GM23338 (cell line): ENCODE measurements at regions not wholly inside any gene's neighbourhood (a gene's known extent, or its start where the extent isn't known, plus 50 kb on each side); places are given as distances from the start of the nearest gene placed in this dataset.

ENCODE experiments used
- ATAC-seq: fragments of 200-7000 bp; cut with Tn5 transposase; 3 replicates; pipeline ENCODE4 v1.9.1; 2020
- DNase-seq: peaks from one replicate; pipeline ENCODE4 v3.0.0-alpha.2; 2015; ENCODE audit warnings: low spot score
- H2AFZ ChIP-seq: fragments of 200-600 bp; sonication (generic); 2 replicates; pipeline ENCODE4 v1.8.0; 2016; ENCODE audit warnings: antibody characterized with exemption, mild to moderate bottlenecking, moderate library complexity
- H3F3A ChIP-seq: fragments of 200-600 bp; sonication (generic); replicated peaks from 2 replicates; pipeline ENCODE4 v1.8.0; 2017; ENCODE audit warnings: antibody characterized with exemption, mixed run types, low read depth
- H3K27ac ChIP-seq: fragments of 200-600 bp; sonication (generic); 2 replicates; pipeline ENCODE4 v1.6.1; 2016; ENCODE audit warnings: low read depth
- H3K27me3 ChIP-seq: fragments of 200-600 bp; sonication (generic); 2 replicates; pipeline ENCODE4 v1.8.0; 2016; ENCODE audit warnings: mild to moderate bottlenecking, mixed run types, moderate library complexity; ENCODE audit not compliant: insufficient read depth
- H3K36me3 ChIP-seq: fragments of 200-600 bp; sonication (generic); 2 replicates; pipeline ENCODE4 v1.8.0; 2016; ENCODE audit warnings: mild to moderate bottlenecking; ENCODE audit not compliant: insufficient read depth
- H3K4me1 ChIP-seq: fragments of 200-600 bp; sonication (generic); 2 replicates; pipeline ENCODE4 v1.8.0; 2016; ENCODE audit warnings: mild to moderate bottlenecking, moderate library complexity; ENCODE audit not compliant: insufficient read depth
- H3K4me2 ChIP-seq: fragments of 200-600 bp; sonication (generic); 2 replicates; pipeline ENCODE4 v1.7.1; 2017; ENCODE audit warnings: mixed run types
- H3K4me3 ChIP-seq: fragments of 200-600 bp; sonication (generic); 2 replicates; pipeline ENCODE4 v1.6.1; 2016; ENCODE audit warnings: mixed run types
- H3K79me2 ChIP-seq: fragments of 200-600 bp; sonication (generic); replicated peaks from 2 replicates; pipeline ENCODE4 v1.8.0; 2017; ENCODE audit warnings: mild to moderate bottlenecking; ENCODE audit not compliant: insufficient read depth
- H3K9me2 ChIP-seq: fragments of 200-600 bp; sonication (generic); 2 replicates; pipeline ENCODE4 v1.8.0; 2017; ENCODE audit not compliant: insufficient read depth
- H4K20me1 ChIP-seq: fragments of 200-600 bp; sonication (generic); replicated peaks from 2 replicates; pipeline ENCODE4 v1.8.0; 2017; ENCODE audit warnings: mild to moderate bottlenecking; ENCODE audit not compliant: insufficient read depth
- H3K27ac Mint-ChIP-seq: 2 replicates; pipeline ENCODE4 v1.8.0; 2020; ENCODE audit warnings: inconsistent platforms, mild to moderate bottlenecking, moderate library complexity, mixed read lengths
- H3K27me3 Mint-ChIP-seq: 3 replicates; pipeline ENCODE4 v1.8.0; 2022; ENCODE audit warnings: low read depth, mild to moderate bottlenecking, moderate library complexity, mixed read lengths, inconsistent platforms; ENCODE audit not compliant: insufficient read depth, poor library complexity
- H3K36me3 Mint-ChIP-seq: 3 replicates; pipeline ENCODE4 v1.8.0; 2021; ENCODE audit warnings: low read depth, mild to moderate bottlenecking, inconsistent platforms, moderate library complexity, mixed read lengths
- H3K4me1 Mint-ChIP-seq: 3 replicates; pipeline ENCODE4 v1.8.0; 2020; ENCODE audit warnings: mild to moderate bottlenecking, inconsistent platforms, mixed read lengths
- H3K4me3 Mint-ChIP-seq: 3 replicates; pipeline ENCODE4 v1.8.0; 2021; ENCODE audit warnings: moderate library complexity, mild to moderate bottlenecking, inconsistent platforms, mixed read lengths
- H3K9me3 Mint-ChIP-seq: 3 replicates; pipeline ENCODE4 v1.8.0; 2020; ENCODE audit warnings: moderate library complexity, mild to moderate bottlenecking, inconsistent platforms, mixed read lengths
- CREB1 ChIP-seq: fragments of 250-450 bp; sonication (Bioruptor Pico); IDR thresholded peaks from 2 replicates; pipeline ENCODE4 v1.5.0; 2020; ENCODE audit warnings: low read depth, mild to moderate bottlenecking, moderate library complexity
- ETS1 ChIP-seq: IDR thresholded peaks from 2 replicates; pipeline ENCODE4 v1.6.1; 2016; ENCODE audit warnings: antibody characterized with exemption
- EZH2 ChIP-seq: fragments of 200-600 bp; sonication (generic); IDR thresholded peaks from one replicate; pipeline ENCODE4 v1.8.0; 2017; ENCODE audit warnings: antibody characterized with exemption, mild to moderate bottlenecking, low read depth; ENCODE audit not compliant: unreplicated experiment
- EZH2phosphoT487 ChIP-seq: fragments of 200-600 bp; sonication (generic); IDR thresholded peaks from one replicate; pipeline ENCODE4 v1.8.1; 2018; ENCODE audit warnings: antibody characterized with exemption; ENCODE audit not compliant: unreplicated experiment
- JUNB ChIP-seq: IDR thresholded peaks from one replicate; pipeline ENCODE4 v1.6.1; 2016; ENCODE audit warnings: antibody characterized with exemption; ENCODE audit not compliant: unreplicated experiment
- NANOG ChIP-seq: IDR thresholded peaks from 2 replicates; pipeline ENCODE4 v1.6.1; 2016; ENCODE audit warnings: antibody characterized with exemption, borderline replicate concordance
- POLR2AphosphoS5 ChIP-seq: IDR thresholded peaks from 2 replicates; pipeline ENCODE4 v1.6.1; 2016; ENCODE audit warnings: antibody characterized with exemption, low read depth
- STAT1 ChIP-seq: IDR thresholded peaks from one replicate; pipeline ENCODE4 v1.6.1; 2016; ENCODE audit warnings: antibody characterized with exemption; ENCODE audit not compliant: unreplicated experiment
- ZNF114 ChIP-seq: fragments of 250-450 bp; sonication (Bioruptor Pico); IDR thresholded peaks from 2 replicates; pipeline ENCODE4 v1.5.0; 2020; ENCODE audit warnings: mild to moderate bottlenecking, moderate library complexity
- ZNF331 ChIP-seq: fragments of 250-450 bp; sonication (Bioruptor Pico); IDR thresholded peaks from 2 replicates; pipeline ENCODE4 v1.5.0; 2020; ENCODE audit warnings: low read depth, mild to moderate bottlenecking, moderate library complexity
- TF ChIP-seq, protein P1 (sequence below): fragments of 250-450 bp; sonication (Bioruptor Pico); IDR thresholded peaks from 2 replicates; pipeline ENCODE4 v1.5.0; 2020; ENCODE audit warnings: mild to moderate bottlenecking, moderate library complexity
- TF ChIP-seq, protein P2 (sequence below): IDR thresholded peaks from one replicate; pipeline ENCODE4 v1.6.1; 2018; ENCODE audit warnings: antibody characterized with exemption; ENCODE audit not compliant: unreplicated experiment
- TF ChIP-seq, protein P3 (sequence below), 2 experiments: fragments of 200-600 bp in 1 of 2; sonication (generic) in 1 of 2; conservative IDR thresholded peaks; 2 replicates each; pipeline versions ENCODE4 v1.5.1 to v1.6.1; 2016 to 2017; ENCODE audit warnings: antibody characterized with exemption in 2 of 2, low read depth in 2 of 2, mild to moderate bottlenecking in 2 of 2, moderate library complexity in 1 of 2

GRCh38 chr11:130720232-130721022, 195.9 kb downstream of the SNX19 start:
- no peaks in the 10 kb centered on the region for H3K9me3 Mint-ChIP-seq
- no peaks in the 10 kb centered on the region for H3K4me1 Mint-ChIP-seq
- TF ChIP-seq, protein P1, sequence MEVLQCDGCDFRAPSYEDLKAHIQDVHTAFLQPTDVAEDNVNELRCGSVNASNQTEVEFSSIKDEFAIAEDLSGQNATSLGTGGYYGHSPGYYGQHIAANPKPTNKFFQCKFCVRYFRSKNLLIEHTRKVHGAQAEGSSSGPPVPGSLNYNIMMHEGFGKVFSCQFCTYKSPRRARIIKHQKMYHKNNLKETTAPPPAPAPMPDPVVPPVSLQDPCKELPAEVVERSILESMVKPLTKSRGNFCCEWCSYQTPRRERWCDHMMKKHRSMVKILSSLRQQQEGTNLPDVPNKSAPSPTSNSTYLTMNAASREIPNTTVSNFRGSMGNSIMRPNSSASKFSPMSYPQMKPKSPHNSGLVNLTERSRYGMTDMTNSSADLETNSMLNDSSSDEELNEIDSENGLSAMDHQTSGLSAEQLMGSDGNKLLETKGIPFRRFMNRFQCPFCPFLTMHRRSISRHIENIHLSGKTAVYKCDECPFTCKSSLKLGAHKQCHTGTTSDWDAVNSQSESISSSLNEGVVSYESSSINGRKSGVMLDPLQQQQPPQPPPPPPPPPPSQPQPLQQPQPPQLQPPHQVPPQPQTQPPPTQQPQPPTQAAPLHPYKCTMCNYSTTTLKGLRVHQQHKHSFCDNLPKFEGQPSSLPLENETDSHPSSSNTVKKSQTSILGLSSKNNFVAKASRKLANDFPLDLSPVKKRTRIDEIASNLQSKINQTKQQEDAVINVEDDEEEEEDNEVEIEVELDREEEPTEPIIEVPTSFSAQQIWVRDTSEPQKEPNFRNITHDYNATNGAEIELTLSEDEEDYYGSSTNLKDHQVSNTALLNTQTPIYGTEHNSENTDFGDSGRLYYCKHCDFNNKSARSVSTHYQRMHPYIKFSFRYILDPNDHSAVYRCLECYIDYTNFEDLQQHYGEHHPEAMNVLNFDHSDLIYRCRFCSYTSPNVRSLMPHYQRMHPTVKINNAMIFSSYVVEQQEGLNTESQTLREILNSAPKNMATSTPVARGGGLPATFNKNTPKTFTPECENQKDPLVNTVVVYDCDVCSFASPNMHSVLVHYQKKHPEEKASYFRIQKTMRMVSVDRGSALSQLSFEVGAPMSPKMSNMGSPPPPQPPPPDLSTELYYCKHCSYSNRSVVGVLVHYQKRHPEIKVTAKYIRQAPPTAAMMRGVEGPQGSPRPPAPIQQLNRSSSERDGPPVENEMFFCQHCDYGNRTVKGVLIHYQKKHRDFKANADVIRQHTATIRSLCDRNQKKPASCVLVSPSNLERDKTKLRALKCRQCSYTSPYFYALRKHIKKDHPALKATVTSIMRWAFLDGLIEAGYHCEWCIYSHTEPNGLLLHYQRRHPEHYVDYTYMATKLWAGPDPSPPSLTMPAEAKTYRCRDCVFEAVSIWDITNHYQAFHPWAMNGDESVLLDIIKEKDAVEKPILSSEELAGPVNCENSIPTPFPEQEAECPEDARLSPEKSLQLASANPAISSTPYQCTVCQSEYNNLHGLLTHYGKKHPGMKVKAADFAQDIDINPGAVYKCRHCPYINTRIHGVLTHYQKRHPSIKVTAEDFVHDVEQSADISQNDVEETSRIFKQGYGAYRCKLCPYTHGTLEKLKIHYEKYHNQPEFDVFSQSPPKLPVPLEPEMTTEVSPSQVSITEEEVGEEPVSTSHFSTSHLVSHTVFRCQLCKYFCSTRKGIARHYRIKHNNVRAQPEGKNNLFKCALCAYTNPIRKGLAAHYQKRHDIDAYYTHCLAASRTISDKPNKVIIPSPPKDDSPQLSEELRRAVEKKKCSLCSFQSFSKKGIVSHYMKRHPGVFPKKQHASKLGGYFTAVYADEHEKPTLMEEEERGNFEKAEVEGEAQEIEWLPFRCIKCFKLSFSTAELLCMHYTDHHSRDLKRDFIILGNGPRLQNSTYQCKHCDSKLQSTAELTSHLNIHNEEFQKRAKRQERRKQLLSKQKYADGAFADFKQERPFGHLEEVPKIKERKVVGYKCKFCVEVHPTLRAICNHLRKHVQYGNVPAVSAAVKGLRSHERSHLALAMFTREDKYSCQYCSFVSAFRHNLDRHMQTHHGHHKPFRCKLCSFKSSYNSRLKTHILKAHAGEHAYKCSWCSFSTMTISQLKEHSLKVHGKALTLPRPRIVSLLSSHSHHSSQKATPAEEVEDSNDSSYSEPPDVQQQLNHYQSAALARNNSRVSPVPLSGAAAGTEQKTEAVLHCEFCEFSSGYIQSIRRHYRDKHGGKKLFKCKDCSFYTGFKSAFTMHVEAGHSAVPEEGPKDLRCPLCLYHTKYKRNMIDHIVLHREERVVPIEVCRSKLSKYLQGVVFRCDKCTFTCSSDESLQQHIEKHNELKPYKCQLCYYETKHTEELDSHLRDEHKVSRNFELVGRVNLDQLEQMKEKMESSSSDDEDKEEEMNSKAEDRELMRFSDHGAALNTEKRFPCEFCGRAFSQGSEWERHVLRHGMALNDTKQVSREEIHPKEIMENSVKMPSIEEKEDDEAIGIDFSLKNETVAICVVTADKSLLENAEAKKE (CRISPR knock-in tag): no peak
- TF ChIP-seq, protein P2, sequence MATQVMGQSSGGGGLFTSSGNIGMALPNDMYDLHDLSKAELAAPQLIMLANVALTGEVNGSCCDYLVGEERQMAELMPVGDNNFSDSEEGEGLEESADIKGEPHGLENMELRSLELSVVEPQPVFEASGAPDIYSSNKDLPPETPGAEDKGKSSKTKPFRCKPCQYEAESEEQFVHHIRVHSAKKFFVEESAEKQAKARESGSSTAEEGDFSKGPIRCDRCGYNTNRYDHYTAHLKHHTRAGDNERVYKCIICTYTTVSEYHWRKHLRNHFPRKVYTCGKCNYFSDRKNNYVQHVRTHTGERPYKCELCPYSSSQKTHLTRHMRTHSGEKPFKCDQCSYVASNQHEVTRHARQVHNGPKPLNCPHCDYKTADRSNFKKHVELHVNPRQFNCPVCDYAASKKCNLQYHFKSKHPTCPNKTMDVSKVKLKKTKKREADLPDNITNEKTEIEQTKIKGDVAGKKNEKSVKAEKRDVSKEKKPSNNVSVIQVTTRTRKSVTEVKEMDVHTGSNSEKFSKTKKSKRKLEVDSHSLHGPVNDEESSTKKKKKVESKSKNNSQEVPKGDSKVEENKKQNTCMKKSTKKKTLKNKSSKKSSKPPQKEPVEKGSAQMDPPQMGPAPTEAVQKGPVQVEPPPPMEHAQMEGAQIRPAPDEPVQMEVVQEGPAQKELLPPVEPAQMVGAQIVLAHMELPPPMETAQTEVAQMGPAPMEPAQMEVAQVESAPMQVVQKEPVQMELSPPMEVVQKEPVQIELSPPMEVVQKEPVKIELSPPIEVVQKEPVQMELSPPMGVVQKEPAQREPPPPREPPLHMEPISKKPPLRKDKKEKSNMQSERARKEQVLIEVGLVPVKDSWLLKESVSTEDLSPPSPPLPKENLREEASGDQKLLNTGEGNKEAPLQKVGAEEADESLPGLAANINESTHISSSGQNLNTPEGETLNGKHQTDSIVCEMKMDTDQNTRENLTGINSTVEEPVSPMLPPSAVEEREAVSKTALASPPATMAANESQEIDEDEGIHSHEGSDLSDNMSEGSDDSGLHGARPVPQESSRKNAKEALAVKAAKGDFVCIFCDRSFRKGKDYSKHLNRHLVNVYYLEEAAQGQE: no peak
- TF ChIP-seq ETS1 (no peak), EZH2phosphoT487 (no peak), NANOG (no peak), ZNF331 (CRISPR knock-in tag) (no peak), CREB1 (CRISPR knock-in tag) (no peak), STAT1 (no peak), POLR2AphosphoS5 (no peak), ZNF114 (CRISPR knock-in tag) (no peak), EZH2 (no peak), JUNB (no peak)
- TF ChIP-seq, protein P3, sequence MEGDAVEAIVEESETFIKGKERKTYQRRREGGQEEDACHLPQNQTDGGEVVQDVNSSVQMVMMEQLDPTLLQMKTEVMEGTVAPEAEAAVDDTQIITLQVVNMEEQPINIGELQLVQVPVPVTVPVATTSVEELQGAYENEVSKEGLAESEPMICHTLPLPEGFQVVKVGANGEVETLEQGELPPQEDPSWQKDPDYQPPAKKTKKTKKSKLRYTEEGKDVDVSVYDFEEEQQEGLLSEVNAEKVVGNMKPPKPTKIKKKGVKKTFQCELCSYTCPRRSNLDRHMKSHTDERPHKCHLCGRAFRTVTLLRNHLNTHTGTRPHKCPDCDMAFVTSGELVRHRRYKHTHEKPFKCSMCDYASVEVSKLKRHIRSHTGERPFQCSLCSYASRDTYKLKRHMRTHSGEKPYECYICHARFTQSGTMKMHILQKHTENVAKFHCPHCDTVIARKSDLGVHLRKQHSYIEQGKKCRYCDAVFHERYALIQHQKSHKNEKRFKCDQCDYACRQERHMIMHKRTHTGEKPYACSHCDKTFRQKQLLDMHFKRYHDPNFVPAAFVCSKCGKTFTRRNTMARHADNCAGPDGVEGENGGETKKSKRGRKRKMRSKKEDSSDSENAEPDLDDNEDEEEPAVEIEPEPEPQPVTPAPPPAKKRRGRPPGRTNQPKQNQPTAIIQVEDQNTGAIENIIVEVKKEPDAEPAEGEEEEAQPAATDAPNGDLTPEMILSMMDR (conservative IDR thresholded peaks at IDR 0.05; ENCODE audit: low read depth in 2 of 2): no peak
- H3K4me2 ChIP-seq: no peak overlapping the region
- H3K27me3 Mint-ChIP-seq: peaks cover 3% of the 10 kb centered on the region
- H3K4me3 Mint-ChIP-seq: no peak overlapping the region
- 0 out of 2 replicates have a peak overlapping the region, but pooled peaks have one; percentile 76 for H2AFZ ChIP-seq
- H3K4me1 ChIP-seq: no peaks in the 10 kb centered on the region
- DNase-seq (no peak), ATAC-seq (no peak)
- no peaks in the 10 kb centered on the region for H3F3A ChIP-seq
- no peaks in the 10 kb centered on the region for H3K9me2 ChIP-seq
- H3K36me3 Mint-ChIP-seq: no peaks in the 10 kb centered on the region
- H3K27me3 ChIP-seq: no peaks in the 10 kb centered on the region
- no peaks in the 10 kb centered on the region for H3K36me3 ChIP-seq
- H3K27ac ChIP-seq: no peak overlapping the region
- H3K27ac Mint-ChIP-seq: no peak overlapping the region
- no peaks in the 10 kb centered on the region for H3K79me2 ChIP-seq
- H3K4me3 ChIP-seq: no peak overlapping the region
- H4K20me1 ChIP-seq: no peaks in the 10 kb centered on the region
